NCI-H446 (cell line): ENCODE measurements at regions not wholly inside any gene's neighbourhood (a gene's known extent, or its start where the extent isn't known, plus 50 kb on each side); places are given as distances from the start of the nearest gene placed in this dataset.
A peak's percentile ranks its signal among the peaks of the same experiment; 100 is the strongest.

Source experiments
- DNase-seq, 2 experiments: peaks; one replicate each; lab custom pipeline; 2025; lab: John Stamatoyannopoulos, UW

DNA sequence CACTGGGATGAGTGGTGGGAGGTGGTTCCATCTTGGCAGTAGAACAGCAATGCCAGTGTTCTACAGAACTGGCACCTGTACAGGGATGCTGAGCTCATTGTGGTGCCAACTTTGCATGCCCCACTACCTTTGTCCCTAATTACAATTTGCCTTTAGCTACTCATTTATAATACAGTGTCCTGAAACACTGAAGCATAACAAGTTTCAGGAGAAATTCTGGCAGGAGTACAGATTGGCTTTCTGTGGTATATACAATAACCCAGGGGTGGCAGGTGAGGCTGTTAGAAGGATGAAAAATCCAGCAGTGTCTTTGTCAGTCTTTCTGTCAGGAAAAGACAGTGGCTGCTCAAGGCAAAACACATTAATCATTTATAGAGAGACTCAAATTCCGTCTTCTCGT lies 240.3 kb downstream of the FAM76B start:
- peak in 1 of 2 experiments; percentile 19 for DNase-seq

DNA sequence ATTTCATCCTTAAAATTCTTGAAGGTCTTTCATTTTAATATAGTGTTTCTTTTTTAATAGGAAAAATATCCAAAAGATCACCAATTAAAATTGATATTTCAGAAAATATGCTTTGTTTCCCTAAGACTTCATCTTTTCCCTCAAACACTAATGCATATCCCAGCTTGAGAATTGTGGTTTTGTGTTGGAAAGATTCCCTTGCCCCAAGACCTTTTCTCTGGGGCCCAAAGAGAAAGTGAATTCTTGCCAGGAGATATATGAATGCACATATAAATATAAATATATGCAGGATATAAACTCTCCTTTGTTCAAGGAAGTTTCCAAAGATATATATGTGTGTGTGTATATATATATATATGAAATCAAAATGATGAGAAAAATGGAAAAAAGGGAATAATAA lies 241.2 kb downstream of the FAM76B start:
- DNase-seq = no peak

DNA sequence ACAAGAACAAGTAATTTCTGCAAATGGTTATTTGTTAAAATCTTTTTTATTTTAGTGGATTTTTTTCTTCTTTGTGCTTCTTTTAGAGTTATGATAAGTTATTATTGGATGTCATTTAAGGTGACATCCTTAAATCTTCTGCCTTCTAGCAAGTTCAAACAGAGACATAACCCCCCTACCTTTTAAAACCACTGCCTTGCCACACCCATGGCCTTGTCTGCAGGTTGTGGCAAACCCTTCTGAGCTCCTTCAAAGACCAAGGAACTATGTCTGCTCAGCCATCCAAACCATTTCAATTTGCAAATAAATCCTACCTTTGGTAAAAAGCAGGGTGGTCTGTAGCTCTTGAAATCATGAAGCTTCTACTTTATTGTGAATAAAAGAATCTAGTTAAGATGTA lies 241.6 kb downstream of the FAM76B start:
- DNase-seq = no peak

DNA sequence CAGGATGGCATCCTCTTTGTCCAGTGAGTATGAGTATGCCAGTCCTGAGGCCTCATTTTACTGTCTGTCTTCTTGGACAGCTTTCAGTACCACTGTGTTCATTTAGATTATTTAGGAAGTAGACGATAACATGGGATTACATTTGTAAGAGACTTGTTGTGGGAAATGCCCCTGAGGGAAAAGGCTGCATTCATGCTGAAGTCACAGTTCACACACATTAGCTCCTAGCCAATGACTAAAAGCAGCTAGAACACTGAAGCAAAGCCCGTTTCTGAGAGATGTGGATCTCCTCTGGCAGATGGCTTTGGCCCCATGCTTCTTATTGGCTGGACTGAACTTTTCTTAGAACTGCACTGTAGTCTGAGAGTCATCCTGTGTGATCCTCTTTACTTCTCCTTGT lies 242.4 kb downstream of the FAM76B start:
- DNase-seq = no peak

DNA sequence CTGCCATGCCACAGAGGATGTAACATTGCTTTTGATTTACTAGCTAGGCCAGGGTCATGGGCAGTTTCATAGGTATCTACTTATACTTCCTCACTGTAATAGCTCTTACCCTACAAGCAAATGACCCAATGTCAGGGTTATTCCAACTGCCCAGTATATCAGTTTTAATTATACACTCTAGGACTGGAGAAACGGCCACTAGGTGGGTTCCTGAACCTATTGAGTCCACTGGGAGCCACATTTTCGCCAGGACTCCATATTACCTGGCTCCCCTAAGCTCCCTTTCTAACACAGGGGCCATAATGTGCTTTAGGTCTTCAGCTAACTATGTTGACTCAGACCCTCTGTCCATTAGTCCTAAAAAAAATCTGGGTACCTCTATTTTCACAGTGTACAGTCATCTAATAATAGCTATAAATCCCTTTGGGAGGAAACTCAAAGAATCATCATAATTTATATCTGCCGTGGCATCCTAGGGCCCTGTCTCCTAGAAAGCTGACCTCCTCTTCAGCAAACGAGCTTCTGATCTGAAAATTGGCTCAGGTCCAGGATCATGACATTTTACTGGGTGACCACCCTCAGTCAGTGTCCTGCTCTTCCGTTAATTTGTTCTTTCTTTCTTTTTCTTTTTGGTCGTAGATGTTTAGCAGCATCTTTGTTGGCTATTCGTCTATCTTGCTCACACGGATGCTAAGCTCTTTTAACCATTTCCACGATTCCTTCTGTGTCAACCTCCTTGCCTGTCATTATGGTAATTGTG lies 244.3 kb downstream of the FAM76B start:
- no peak for DNase-seq

DNA sequence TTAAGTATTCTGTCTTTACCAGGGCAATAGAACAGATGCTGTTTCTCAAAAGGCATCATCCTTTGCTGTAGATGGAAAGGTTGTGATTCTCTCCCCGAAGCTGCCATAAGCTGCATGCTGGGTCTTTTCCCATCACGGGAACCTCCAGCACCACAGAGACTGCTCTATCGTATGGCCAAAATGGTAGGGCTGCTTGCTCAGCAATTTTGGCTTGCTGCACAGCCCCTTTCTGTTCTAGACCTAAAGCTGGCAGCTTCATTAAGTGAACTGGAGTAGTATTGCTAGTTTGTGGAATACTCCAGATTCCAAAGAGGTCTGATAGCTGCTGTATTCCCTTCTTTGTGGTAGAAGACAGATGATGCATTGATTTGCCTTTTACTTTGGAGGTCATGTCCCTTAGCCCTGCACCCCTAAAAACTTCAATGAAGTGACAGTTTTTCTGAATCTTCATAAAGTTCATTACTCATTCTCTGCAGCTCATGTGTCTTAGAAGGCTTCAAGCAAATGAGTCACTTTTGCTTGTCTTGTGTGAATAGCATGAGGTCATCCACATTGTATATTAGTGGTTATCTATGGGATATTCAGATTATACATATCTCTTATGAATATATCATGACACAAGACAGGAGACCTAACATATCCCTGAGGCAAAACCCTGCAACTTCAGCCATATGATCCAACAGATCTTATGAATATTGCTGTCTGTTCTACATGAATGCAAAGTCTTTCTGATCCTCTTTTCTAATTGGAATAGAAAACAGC lies 245.3 kb downstream of the FAM76B start:
- DNase-seq = peak in 1 of 2 experiments; percentile 35

DNA sequence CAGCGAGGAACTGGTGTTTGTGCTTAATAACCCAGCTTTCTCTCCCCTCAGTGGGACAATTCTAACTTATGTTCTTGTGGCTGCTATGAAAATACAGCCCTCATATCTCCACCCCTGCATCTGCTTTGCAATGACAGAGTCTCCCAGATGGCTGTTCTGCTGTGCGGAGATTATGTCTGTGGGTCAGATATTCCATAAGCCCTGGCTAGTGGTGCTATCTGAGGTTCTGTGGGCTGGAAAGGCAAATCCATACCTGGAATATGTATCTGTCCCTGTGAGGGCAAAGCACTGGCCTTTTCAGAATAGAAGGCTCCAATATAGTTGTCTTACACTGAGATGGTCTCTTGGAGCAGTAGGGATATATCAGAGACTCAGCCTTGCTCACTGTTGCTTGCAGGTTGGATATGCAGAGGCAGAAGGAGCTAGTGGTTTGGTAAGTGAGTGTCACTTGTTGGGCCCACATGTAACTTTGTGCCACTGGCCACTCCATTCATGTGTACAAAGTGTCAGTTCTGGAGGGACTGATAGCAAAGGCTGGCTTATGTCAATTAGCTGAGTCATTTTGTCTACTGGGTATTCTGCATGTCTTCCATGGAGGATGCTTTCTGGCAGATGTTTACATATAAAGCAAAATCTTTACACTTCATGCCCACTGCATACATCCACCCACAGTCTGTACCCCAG lies 246.6 kb downstream of the FAM76B start:
- no peak for DNase-seq

DNA sequence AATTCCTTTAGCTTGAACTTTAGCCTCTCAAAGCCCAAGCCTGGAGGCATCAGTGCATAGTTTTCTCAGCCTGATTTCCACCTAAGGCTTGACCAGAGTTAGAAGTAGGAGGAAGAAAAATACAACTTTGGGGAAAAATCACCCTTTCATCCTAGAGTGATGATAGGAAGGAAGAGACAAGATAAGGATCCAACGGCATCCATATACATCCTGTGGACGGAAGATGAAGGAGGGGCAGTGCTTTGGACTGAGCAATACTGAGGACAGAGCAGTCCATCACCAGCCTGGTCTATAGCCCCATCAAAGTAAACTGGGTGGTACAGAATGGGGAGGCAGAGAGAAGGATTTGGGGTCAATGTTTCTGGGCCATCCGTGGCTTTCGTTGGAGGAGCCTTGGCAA lies 247.9 kb downstream of the FAM76B start:
- no peak for DNase-seq

DNA sequence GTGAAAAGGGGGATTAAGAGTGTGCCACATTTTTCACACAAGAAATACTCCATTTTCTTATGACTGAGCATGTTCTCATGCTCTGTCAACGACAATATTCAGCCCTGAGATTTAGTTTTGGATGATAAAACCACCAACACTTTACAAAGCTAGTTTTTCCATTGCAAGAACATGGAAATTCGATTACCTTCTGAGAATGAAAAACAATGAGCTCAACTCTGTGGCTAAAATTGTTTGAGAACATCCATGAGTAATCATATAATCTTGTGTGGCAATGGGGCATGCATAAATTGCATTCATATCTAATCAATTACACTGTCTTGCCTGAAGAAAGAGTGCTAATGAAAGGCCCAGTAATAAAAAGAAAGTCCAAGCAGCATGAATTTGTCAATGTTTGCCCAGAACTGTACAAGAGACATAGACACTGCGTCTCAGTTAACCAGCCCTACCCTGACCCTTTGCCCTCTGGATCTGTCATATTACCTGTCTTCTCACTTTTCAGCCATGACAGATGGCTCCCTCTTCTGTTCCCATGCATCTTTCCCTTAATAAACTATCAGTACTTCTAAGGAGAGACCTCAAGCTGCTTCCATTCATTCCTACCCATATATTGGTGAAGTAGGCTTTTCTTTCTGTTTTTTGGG lies 253.4 kb downstream of the FAM76B start:
- no peak for DNase-seq

DNA sequence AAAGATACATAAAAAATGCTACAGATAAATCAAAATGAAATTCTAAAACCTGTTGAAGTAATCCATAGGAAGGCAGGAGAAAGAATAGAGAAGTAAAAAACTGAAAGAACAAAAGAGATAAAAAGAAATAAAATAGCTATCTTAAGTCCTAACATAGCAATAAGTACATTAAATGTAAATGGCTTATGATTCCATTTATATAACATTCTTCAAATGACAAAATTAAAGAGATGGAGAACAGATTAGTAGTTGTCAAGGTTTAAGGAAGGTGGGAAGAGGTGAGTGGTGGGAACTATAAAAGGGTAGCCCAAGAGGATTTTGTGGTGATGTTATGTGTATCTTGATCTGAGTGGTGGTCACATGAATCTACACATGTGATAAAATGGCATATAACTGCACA lies 254.8 kb downstream of the FAM76B start:
- no peak for DNase-seq

DNA sequence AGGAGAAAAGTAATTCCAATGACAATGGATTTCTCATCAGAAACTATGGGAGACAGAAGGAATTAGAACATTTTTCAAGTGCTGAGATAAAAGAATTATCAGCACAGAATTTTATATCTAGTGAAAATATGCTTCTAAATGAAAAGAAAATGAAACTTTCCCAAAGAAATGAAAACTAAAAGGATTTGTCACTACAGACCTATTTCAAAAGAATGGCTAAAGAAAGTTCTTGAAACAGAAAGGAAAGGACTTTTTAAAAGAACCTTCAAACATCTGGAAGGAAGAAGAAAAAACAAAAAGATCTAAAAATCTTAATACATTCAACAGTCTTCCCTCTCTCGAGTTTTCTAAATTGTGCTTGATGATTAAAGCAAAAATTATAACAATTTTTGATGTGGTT lies 255.4 kb downstream of the FAM76B start:
- DNase-seq = no peak

DNA sequence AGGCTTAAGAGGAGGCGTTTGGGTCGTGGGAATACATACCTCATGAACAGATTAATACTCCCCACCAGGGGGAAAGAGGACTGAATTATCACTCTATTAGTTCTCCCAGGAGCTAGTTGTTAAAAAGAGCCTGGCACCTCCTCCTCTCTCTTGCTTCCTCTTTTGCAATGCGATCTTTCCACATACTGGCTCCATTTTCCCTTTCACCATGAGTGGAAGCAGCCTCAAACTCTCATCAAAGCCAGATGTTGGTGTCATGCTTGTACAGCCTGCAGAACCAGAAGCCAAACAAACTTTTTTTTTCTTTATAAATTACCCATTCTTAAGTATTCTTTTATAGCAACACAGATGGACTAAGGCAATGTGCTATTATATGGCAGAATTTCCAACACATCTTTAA lies 258.5 kb downstream of the FAM76B start:
- no peak for DNase-seq

DNA sequence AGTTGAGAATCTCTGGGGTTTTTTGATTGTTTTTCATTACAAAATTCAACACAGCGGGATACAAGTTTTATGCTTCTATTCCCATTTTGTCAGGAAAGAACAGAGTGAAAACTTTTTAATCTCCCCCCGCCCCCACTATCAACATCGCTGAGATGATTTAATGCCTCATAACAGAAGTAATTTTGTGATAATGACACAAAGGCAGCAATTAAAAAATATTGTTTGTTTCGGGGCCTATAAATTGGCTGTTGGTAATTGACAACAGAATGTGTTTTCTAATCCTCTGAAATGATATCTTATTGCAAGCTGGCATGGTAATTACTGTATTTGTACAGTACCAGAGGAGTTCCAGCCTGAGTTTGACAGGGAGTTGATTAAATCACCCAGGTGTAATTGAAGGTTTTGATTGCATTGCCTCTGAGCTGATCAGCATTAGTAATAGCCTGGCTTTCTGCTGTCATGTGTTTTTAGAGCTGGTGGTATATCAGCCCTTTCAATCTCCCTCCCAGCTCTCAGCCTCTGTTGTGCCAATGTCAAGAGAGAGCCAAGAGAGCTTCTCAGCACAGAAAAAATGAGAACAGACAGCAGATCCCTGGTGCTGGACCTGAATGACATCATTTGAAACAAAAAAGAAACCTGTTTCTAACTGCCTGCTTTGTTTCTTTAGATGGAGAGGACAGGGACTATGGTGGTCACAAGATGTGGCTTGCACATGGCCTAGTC lies 265.1 kb downstream of the FAM76B start:
- peak; percentile 70 to 75 for DNase-seq

DNA sequence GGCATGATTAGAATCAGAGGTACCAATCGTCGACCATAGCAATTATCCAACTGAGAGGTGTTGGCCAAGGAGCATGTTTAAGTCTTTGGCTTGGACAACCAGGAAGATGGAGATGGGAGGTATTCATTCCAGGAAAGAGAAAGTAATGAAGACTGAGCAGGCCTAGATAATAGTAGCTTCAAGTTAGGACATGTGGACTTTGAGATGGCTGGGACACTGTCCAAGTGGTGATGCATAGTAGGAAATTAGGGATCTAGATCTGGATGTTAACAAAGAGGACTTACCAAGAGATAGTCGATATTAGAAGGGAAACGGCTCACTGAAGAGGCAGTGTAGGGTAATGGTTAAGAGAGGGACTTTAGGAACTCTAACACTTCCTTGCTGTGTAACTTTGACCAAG lies 266.7 kb downstream of the FAM76B start:
- peak; percentile 83 to 87 for DNase-seq

DNA sequence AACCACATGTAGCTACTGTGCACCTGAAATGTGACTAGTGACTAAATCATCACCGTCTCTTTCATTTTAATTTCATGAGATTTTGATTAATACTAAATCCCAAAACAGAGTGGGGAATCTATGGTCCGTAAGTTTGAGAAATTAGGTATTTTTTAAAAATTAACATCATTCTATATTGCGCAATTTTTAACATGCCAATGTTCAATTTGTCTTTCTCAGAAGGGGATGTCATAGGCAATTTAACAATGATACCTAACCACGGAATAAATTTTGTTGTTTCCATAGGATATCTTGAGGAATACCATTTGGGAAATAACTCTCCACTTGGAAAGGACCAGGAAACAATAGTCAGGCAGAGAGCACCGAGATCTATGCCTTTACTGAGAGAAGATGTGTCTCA lies 267.7 kb downstream of the FAM76B start:
- no peak for DNase-seq

DNA sequence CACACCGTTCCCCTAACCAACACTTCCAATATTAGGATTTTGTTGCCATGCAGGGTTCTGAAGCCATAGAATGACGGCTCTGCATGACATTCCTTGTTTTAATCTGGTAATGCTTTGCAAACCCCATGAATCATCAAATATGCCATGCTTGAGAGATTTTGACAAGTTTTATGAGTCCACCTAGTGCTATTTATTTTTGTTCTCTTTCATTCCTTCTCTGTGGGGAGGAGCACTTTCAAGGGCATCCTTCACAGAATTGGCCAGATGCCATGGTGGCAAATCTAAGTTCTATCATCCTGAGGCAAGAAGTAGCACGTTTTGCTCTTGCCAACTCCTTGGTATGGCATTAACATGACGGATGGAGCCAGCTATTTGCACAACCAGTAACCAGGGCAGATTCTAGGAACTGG lies 268.4 kb downstream of the FAM76B start:
- peak; percentile 87 to 95 for DNase-seq

DNA sequence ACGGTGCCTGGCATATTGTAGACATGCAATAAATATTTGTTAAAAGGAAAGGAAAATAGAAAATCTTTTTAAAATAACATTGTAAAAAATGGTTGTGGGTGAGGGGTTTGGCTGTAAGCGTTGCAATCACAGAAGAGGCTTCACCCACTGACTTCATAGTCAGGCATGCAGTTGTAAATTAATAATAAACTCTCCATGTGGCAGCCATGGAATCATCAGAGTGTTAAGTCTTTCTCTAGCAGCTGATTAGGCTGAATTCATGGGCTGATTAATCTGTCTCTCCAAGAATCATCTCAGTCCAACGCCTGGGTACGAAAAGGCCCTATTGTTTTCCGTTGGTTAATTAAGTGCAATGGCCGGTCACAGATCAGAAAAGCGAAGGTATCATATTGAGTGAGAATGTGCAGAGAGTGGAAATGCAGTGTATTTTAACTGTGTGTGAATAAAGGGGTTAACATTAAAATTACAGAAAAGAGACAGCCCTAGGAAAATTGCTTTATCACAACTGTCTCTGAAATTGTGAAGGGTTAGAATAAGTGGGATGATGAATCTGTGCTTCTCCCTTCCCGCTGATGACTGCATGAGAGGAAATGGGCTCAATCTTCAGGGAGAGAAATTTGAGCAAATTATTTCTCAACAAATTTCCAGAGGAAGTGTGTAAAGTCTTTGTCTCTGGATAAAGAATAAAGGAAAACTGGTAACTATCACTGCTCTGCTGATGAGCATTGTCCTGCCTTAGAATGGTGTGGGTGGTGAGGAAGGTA lies 269.0 kb downstream of the FAM76B start:
- DNase-seq = peak; percentile 21 to 67

DNA sequence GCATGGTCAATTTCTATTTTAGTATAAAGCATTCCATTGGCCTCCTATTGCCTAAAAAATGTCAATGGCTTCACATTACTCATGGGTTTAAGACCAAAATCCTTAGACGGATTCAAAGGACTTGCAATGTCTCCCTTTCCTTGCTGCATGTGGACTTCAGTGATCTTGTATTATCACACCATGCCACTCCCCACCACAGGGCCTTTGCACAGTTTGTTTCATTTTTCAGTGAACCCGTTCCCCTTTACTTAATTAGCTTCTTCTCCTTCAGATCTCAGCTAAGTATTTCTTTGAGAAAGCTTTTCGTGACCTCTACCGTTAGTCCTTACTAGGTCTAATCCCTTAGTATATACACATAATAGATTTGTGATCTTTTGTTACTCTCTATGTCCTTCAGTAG lies 269.7 kb downstream of the FAM76B start:
- DNase-seq = no peak

DNA sequence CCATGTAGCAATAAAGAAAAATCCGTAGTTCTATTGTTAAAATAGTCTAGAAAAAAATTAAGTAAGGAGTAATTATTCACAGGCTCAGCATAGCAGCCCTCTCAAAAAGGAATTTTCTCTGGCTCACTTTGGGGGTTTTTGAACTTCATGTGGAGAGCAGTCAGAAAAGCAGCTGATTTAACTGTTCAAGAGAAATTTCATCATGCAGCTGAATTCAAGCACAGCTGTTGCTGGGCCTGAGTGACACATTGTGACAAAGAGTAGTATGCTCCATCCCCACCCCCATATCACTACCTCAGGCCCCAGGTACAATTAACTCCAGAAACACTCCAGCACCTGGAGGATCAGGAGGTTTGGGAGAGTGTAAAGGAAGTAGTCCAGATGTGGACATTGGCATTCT lies 272.1 kb downstream of the FAM76B start:
- DNase-seq = no peak

DNA sequence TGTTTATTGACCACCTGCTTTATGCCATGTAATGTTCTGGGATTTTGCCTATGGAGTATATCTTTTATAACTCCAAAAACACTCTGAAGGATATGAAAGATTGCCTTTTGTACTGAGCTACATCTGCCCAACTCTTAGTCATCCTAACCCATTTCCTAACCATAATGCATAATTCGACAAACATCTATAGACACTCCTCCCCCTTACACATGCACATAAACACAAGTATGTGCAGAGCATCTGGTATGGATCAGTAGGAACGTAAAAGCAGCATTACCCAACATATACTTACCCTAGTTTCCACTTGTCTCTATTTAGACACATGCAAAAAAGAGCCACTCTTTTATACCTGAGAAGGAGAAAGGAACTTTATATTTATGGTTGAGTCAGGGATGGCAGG lies 272.8 kb downstream of the FAM76B start:
- DNase-seq = no peak

DNA sequence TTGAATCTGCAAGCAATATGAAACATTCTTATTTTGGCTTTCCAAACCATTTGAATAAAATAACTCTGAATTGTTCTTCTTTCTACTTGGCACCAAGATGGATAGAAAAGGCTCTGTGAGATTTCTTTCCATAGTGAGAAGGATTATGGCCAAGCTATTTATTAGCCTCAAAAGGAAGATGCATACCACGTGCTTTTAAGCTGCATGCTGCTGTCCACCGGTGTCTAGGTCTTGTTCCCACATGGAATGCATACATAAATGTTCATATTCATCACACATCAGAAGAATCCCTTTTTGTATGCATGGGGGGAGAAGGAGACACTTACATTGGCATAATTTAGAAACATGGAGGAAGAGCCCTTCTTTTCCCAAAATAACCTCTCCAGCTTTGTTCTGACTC lies 273.4 kb downstream of the FAM76B start:
- DNase-seq = no peak
